Ishikawa (cell line): ENCODE measurements at regions not wholly inside any gene's neighbourhood (a gene's known extent, or its start where the extent isn't known, plus 50 kb on each side); places are given as distances from the start of the nearest gene placed in this dataset.

Experiments
- CEBPB ChIP-seq: IDR thresholded peaks from 2 replicates; pipeline ENCODE4 v1.6.1; 2012
- CREB1 ChIP-seq: IDR thresholded peaks from 2 replicates; pipeline ENCODE4 v1.6.1; 2012; ENCODE audit warnings: low read depth
- EGR1 ChIP-seq: IDR thresholded peaks from 2 replicates; pipeline ENCODE4 v1.6.1; 2012
- EP300 ChIP-seq: IDR thresholded peaks from 2 replicates; pipeline ENCODE4 v1.6.1; 2012; ENCODE audit warnings: borderline replicate concordance
- FOXM1 ChIP-seq: IDR thresholded peaks from 2 replicates; pipeline ENCODE4 v1.6.1; 2012; ENCODE audit warnings: low read depth, borderline replicate concordance
- NFIC ChIP-seq: IDR thresholded peaks from 2 replicates; pipeline ENCODE4 v1.6.1; 2012
- RAD21 ChIP-seq: IDR thresholded peaks from 2 replicates; pipeline ENCODE4 v1.6.1; 2012; ENCODE audit warnings: low read depth
- TAF1 ChIP-seq: IDR thresholded peaks from 2 replicates; pipeline ENCODE4 v1.6.1; 2012; ENCODE audit warnings: low read depth, mild to moderate bottlenecking
- TCF12 ChIP-seq: IDR thresholded peaks from 2 replicates; pipeline ENCODE4 v1.6.1; 2012; ENCODE audit warnings: low read depth
- TEAD4 ChIP-seq: IDR thresholded peaks from 2 replicates; pipeline ENCODE4 v1.6.1; 2012
- YY1 ChIP-seq: IDR thresholded peaks from 2 replicates; pipeline ENCODE4 v1.6.1; 2012; ENCODE audit warnings: low read depth
- ZBTB7A ChIP-seq: IDR thresholded peaks from 2 replicates; pipeline ENCODE4 v1.6.1; 2012; ENCODE audit warnings: low read depth
- TF ChIP-seq, protein P1 (sequence below): IDR thresholded peaks from 2 replicates; pipeline ENCODE4 v1.6.1; 2012
- TF ChIP-seq, protein P2 (sequence below): IDR thresholded peaks from 2 replicates; pipeline ENCODE4 v1.6.1; 2012
- TF ChIP-seq, protein P3 (sequence below): IDR thresholded peaks from 2 replicates; pipeline ENCODE4 v1.6.1; 2012; ENCODE audit warnings: low read depth, mild to moderate bottlenecking

DNA sequence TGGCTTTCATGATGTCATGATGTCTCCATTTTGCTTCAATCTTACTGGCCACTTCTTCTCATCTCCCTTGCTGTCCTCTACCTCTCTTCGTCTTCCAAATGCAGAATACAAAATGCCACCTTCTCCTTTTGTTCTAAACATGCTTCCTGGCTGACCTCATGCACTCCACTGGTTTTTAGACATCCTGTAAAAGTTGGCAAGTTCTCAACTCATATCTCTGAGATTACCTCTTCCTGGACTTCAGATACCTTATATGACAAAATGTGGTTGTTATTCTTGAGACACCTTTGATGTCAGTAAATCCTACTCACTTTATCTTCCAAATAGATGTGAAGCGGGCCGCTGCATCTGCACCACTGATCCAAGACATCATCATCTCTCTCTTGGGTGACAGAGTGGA lies 212.7 kb upstream of the FOXA2 start:
- no peak for TF ChIP-seq YY1
- TF ChIP-seq, protein P1, sequence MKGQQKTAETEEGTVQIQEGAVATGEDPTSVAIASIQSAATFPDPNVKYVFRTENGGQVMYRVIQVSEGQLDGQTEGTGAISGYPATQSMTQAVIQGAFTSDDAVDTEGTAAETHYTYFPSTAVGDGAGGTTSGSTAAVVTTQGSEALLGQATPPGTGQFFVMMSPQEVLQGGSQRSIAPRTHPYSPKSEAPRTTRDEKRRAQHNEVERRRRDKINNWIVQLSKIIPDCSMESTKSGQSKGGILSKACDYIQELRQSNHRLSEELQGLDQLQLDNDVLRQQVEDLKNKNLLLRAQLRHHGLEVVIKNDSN, result no peak
- no peak for TF ChIP-seq TCF12
- TF ChIP-seq CREB1, result no peak
- no peak for TF ChIP-seq CEBPB
- no peak for TF ChIP-seq EGR1
- TF ChIP-seq, protein P2, sequence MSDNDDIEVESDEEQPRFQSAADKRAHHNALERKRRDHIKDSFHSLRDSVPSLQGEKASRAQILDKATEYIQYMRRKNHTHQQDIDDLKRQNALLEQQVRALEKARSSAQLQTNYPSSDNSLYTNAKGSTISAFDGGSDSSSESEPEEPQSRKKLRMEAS, result no peak
- no peak for TF ChIP-seq TEAD4
- TF ChIP-seq TAF1, result no peak
- no peak for TF ChIP-seq EP300
- TF ChIP-seq FOXM1, result no peak
- no peak for TF ChIP-seq NFIC
- no peak for TF ChIP-seq RAD21
- TF ChIP-seq ZBTB7A, result no peak
- TF ChIP-seq, protein P3, sequence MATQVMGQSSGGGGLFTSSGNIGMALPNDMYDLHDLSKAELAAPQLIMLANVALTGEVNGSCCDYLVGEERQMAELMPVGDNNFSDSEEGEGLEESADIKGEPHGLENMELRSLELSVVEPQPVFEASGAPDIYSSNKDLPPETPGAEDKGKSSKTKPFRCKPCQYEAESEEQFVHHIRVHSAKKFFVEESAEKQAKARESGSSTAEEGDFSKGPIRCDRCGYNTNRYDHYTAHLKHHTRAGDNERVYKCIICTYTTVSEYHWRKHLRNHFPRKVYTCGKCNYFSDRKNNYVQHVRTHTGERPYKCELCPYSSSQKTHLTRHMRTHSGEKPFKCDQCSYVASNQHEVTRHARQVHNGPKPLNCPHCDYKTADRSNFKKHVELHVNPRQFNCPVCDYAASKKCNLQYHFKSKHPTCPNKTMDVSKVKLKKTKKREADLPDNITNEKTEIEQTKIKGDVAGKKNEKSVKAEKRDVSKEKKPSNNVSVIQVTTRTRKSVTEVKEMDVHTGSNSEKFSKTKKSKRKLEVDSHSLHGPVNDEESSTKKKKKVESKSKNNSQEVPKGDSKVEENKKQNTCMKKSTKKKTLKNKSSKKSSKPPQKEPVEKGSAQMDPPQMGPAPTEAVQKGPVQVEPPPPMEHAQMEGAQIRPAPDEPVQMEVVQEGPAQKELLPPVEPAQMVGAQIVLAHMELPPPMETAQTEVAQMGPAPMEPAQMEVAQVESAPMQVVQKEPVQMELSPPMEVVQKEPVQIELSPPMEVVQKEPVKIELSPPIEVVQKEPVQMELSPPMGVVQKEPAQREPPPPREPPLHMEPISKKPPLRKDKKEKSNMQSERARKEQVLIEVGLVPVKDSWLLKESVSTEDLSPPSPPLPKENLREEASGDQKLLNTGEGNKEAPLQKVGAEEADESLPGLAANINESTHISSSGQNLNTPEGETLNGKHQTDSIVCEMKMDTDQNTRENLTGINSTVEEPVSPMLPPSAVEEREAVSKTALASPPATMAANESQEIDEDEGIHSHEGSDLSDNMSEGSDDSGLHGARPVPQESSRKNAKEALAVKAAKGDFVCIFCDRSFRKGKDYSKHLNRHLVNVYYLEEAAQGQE, result no peak

DNA sequence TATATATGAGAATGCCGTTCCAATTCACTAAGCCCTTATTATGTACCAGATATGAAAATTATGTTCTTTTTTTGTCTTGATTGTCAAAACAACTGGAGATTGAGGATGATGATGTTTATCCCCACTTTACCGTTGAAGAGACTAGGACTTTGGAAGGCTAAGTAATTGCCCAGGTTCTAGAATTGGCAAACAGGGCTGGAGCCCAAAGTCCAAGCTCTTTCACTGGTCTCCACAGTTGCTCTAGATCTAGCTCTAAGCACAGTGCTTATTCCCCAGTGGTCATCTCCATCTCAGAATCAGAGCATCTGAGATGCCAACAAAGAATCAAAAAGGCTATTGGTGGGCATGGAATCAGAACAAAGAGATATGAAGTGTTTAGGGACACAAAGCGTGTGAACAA lies 215.3 kb upstream of the FOXA2 start:
- TF ChIP-seq EP300 (no peak), TAF1 (no peak), EGR1 (no peak), CEBPB (no peak), RAD21 (no peak), FOXM1 (no peak), CREB1 (no peak), TEAD4 (no peak), TCF12 (no peak), YY1 (no peak), NFIC (no peak), ZBTB7A (no peak)
- TF ChIP-seq, protein P3, result no peak
- TF ChIP-seq, protein P1, result no peak
- TF ChIP-seq, protein P2, result no peak

DNA sequence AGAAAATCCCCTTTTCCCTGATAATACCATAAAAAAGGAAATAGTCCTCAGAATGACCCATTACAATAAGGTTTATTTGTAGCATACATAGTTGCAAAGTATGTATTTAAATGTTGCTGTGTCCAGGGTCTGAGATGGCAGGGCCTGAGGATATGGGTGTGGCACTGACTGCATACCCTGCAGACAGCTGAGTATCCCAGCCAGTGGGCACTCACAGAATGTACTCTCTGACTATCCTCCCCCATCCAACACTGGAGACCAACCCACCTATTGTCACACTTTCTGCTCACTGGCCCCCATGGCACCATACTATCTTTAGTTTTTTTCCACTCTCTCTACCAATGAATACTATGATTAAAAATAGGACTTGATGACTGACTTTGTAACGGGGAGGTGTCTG lies 215.8 kb upstream of the FOXA2 start:
- TF ChIP-seq TAF1 (no peak), TEAD4 (no peak), NFIC (no peak), CEBPB (no peak), EP300 (no peak), FOXM1 (no peak), EGR1 (no peak)
- TF ChIP-seq, protein P3, result no peak

DNA sequence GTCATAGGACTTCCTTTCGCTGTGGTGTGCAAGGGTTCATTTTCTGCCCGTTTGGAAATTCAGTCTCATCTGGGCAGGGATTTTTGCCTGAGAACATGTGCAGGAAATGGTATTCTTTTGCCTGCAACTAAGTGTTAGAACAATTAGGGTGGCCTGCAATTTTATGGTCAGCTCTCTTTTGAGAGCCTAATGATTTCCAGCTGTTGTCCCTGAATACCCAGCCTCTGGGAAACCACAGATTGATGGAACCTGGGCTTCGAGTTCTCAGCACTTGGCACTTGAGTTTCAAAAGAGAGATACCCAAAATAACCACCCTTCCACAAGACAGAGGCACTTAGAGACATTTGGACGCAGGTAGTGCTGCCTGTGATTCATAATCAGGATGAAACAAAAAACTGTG lies 217.2 kb upstream of the FOXA2 start:
- TF ChIP-seq, protein P3, result no peak
- TF ChIP-seq TEAD4, result no peak
- no peak for TF ChIP-seq TAF1
- no peak for TF ChIP-seq ZBTB7A
- no peak for TF ChIP-seq CEBPB
- TF ChIP-seq, protein P2, result no peak
- TF ChIP-seq YY1, result no peak
- TF ChIP-seq EP300, result no peak
- TF ChIP-seq, protein P1, result no peak
- no peak for TF ChIP-seq CREB1
- TF ChIP-seq TCF12, result no peak
- no peak for TF ChIP-seq EGR1
- no peak for TF ChIP-seq RAD21
